Endodermal cell (in vitro differentiated cells): ENCODE measurements at regions not wholly inside any gene's neighbourhood (a gene's known extent, or its start where the extent isn't known, plus 50 kb on each side); places are given as distances from the start of the nearest gene placed in this dataset.

Experiments
- DNase-seq: peaks from one replicate; pipeline ENCODE4 v3.0.0-alpha.2; 2017
- H3K27ac ChIP-seq: 2 replicates; pipeline ENCODE4 v1.5.1; 2013; ENCODE audit warnings: mild to moderate bottlenecking, low read depth, low read length, moderate library complexity
- H3K27me3 ChIP-seq: 2 replicates; pipeline ENCODE4 v1.6.1; 2013; ENCODE audit warnings: mild to moderate bottlenecking, low read length, moderate library complexity; ENCODE audit not compliant: insufficient read depth, control insufficient read depth, poor library complexity, severe bottlenecking
- H3K36me3 ChIP-seq: 2 replicates; pipeline ENCODE4 v1.7.0; 2013; ENCODE audit warnings: mild to moderate bottlenecking, low read length, moderate library complexity; ENCODE audit not compliant: control insufficient read depth, insufficient read depth
- H3K4me1 ChIP-seq: one replicate; pipeline ENCODE4 v1.7.0; 2013; ENCODE audit warnings: low read length; ENCODE audit not compliant: control insufficient read depth, insufficient read depth
- H3K4me3 ChIP-seq: 2 replicates; pipeline ENCODE4 v1.5.1; 2013; ENCODE audit warnings: mild to moderate bottlenecking, low read length, moderate library complexity
- H3K9ac ChIP-seq: 2 replicates; pipeline ENCODE4 v1.6.1; 2013; ENCODE audit warnings: mild to moderate bottlenecking, low read length, moderate library complexity; ENCODE audit not compliant: poor library complexity, severe bottlenecking; ENCODE audit errors: extremely low read depth
- H3K9me3 ChIP-seq: 2 replicates; pipeline ENCODE4 v1.6.1; 2013; ENCODE audit warnings: mild to moderate bottlenecking, low read length, moderate library complexity; ENCODE audit not compliant: control insufficient read depth
- H3K27ac Mint-ChIP-seq: 2 replicates; pipeline ENCODE4 v1.8.0; 2020; ENCODE audit warnings: mixed read lengths
- H3K27me3 Mint-ChIP-seq: 2 replicates; pipeline ENCODE4 v1.8.0; 2021; ENCODE audit warnings: mild to moderate bottlenecking, mixed read lengths; ENCODE audit not compliant: insufficient read depth
- H3K36me3 Mint-ChIP-seq: 2 replicates; pipeline ENCODE4 v1.8.0; 2020; ENCODE audit warnings: low read depth, mixed read lengths
- H3K4me1 Mint-ChIP-seq: 2 replicates; pipeline ENCODE4 v1.8.0; 2020; ENCODE audit warnings: mixed read lengths
- H3K4me3 Mint-ChIP-seq: 2 replicates; pipeline ENCODE4 v1.8.0; 2020; ENCODE audit warnings: mild to moderate bottlenecking, moderate library complexity, mixed read lengths
- H3K9me3 Mint-ChIP-seq: 2 replicates; pipeline ENCODE4 v1.8.0; 2020; ENCODE audit warnings: mild to moderate bottlenecking, mixed read lengths
- WGBS, 2 experiments: methylation state at CpG; one replicate each; pipeline versions ENCODE4 v1.1.5 to v1.1.7; 2013; ENCODE audit warnings: missing lambda C conversion rate in 2 of 2, mixed read lengths in 1 of 2; ENCODE audit not compliant: insufficient coverage in 1 of 2, insufficient read length in 1 of 2; 5-methylcytosine and 5-hydroxymethylcytosine counted together
- TF ChIP-seq, protein P1 (sequence below): fragments of 200-600 bp; sonication (generic); conservative IDR thresholded peaks from 2 replicates; pipeline ENCODE4 v1.5.0; 2021; ENCODE audit warnings: antibody characterized with exemption, mild to moderate bottlenecking

DNA sequence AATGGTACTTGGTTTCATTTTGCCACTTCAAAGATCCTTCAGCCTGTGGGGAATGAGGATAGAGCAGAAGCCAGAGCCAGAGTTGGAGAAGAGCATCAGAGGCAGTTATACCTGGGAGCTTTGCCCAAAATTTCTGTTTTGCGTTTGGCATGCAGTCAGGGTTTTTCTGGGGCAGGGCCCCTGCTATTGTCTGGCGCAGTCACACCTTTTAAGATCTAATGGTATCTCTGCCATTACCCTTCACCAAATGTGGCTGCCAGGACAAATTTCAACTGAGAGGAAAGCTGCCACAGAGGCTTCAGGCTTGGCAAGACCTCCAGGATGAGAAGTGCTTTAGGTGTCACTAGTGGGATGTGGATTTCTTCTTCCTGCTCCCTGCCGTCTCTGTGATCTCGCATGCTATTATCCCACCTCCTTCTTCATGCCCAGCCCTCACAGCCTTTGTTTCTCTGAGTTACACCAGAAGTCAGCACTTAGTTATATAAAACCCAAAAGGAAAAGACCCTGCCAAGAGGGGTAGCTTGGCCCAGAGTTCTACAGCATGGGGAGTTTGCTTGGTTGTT, 357.0 kb downstream of the TLE4 start:
- no peaks in the 10 kb centered on the region for H3K36me3 Mint-ChIP-seq
- TF ChIP-seq, protein P1, sequence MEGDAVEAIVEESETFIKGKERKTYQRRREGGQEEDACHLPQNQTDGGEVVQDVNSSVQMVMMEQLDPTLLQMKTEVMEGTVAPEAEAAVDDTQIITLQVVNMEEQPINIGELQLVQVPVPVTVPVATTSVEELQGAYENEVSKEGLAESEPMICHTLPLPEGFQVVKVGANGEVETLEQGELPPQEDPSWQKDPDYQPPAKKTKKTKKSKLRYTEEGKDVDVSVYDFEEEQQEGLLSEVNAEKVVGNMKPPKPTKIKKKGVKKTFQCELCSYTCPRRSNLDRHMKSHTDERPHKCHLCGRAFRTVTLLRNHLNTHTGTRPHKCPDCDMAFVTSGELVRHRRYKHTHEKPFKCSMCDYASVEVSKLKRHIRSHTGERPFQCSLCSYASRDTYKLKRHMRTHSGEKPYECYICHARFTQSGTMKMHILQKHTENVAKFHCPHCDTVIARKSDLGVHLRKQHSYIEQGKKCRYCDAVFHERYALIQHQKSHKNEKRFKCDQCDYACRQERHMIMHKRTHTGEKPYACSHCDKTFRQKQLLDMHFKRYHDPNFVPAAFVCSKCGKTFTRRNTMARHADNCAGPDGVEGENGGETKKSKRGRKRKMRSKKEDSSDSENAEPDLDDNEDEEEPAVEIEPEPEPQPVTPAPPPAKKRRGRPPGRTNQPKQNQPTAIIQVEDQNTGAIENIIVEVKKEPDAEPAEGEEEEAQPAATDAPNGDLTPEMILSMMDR, result no peak

GRCh38 chr9:79925326-79925725, 353.6 kb downstream of the TLE4 start:
- Mint-ChIP-seq H3K27ac (no peak overlapping the region), H3K4me1 (peaks cover 12% of the 10 kb centered on the region), H3K27me3 (no peaks in the 10 kb centered on the region), H3K4me3 (no peak overlapping the region), H3K36me3 (no peaks in the 10 kb centered on the region), H3K9me3 (peaks cover 3% of the 10 kb centered on the region)
- Histone ChIP-seq H3K9me3 (no peaks in the 10 kb centered on the region), H3K27me3 (no peaks in the 10 kb centered on the region), H3K27ac (no peak overlapping the region), H3K36me3 (no peaks in the 10 kb centered on the region), H3K4me1 (no peaks in the 10 kb centered on the region), H3K9ac (no peak overlapping the region), H3K4me3 (no peak overlapping the region)
- TF ChIP-seq, protein P1, result no peak
- no peak for DNase-seq

More for the DNA sequence above, 357.0 kb downstream of the TLE4 start:
- Mint-ChIP-seq H3K27me3 (no peaks in the 10 kb centered on the region), H3K9me3 (peaks cover 3% of the 10 kb centered on the region), H3K27ac (no peak overlapping the region), H3K4me3 (no peak overlapping the region), H3K4me1 (peaks cover 12% of the 10 kb centered on the region)
- Histone ChIP-seq H3K27ac (no peak overlapping the region), H3K4me1 (no peaks in the 10 kb centered on the region), H3K9me3 (no peaks in the 10 kb centered on the region), H3K9ac (no peak overlapping the region), H3K36me3 (no peaks in the 10 kb centered on the region), H3K27me3 (no peaks in the 10 kb centered on the region), H3K4me3 (no peak overlapping the region)
- no peak for DNase-seq
- WGBS, 2 experiments, result 95% methylated on average over 4 of the region's 4 CpGs; no CpG with 5 or more reads in 1 of the 2 experiments

DNA sequence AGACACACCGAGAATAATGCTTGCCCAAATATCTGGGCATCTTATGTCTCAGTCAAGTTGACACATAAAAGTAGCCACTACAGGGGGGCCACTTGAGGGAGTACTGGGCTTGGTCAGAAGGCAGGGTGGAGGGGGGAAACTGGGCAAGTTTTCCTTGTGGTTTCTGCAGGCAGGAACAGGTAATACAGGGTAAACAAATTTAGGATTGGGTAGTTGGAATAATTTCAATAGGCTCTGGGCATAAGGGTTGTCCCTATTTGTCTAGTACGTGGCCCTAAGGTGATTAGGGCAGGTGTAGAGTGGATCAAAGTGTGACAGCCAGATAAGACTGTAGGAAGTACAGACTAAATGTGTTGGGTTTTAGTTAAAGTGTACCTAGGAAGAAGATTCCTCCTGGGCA, 353.1 kb downstream of the TLE4 start:
- no peak overlapping the region for H3K27ac ChIP-seq
- Mint-ChIP-seq H3K9me3 (peaks cover 3% of the 10 kb centered on the region), H3K27ac (no peak overlapping the region), H3K4me3 (no peak overlapping the region), H3K36me3 (no peaks in the 10 kb centered on the region), H3K4me1 (peaks cover 12% of the 10 kb centered on the region), H3K27me3 (no peaks in the 10 kb centered on the region)
- H3K9me3 ChIP-seq, result no peaks in the 10 kb centered on the region
- no peak for DNase-seq
- H3K4me1 ChIP-seq, result no peaks in the 10 kb centered on the region
- WGBS, 2 experiments, result 0 to 50% methylated on average over 1 to 2 of the region's 2 CpGs
- H3K4me3 ChIP-seq, result no peak overlapping the region
- no peaks in the 10 kb centered on the region for H3K27me3 ChIP-seq
- no peaks in the 10 kb centered on the region for H3K36me3 ChIP-seq
- TF ChIP-seq, protein P1, result no peak
- no peak overlapping the region for H3K9ac ChIP-seq
